Neural cell (in vitro differentiated cells): ENCODE measurements at regions not wholly inside any gene's neighbourhood (a gene's known extent, or its start where the extent isn't known, plus 50 kb on each side); places are given as distances from the start of the nearest gene placed in this dataset.

Experiments
- EZH2 ChIP-seq: fragments of 200-600, 300-800 bp; shearing (Covaris generic), sonication (generic); IDR thresholded peaks from 2 replicates; pipeline ENCODE4 v1.6.1; 2014; ENCODE audit warnings: antibody characterized with exemption, low read length, borderline replicate concordance, mild to moderate bottlenecking; ENCODE audit not compliant: insufficient read depth, poor library complexity, severe bottlenecking
- TF ChIP-seq, protein P1 (sequence below): fragments of 450-650 bp; IDR thresholded peaks from 2 replicates; pipeline ENCODE4 v1.5.1; 2014; ENCODE audit warnings: antibody characterized with exemption, mild to moderate bottlenecking, moderate library complexity; ENCODE audit not compliant: poor library complexity, severe bottlenecking

DNA sequence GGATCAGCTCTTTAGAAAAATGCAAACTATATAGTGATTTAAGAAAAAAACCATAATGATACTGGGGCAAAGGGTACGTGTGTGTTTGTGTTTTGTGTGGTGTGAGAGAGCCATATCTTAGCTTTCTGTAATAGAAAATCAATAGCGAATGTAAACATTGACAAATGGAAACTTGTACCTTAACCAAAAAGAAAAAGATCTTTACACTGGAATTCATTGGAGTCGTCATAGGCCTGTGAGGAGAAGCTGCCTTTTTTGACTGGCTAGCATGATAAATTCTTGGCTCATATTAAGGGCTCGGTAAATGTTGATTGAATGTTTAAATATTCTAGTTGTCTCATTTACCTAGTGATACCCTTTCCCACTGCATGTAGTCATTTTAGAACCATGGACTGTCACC lies 161.8 kb upstream of the ASCC3 start:
- TF ChIP-seq, protein P1, sequence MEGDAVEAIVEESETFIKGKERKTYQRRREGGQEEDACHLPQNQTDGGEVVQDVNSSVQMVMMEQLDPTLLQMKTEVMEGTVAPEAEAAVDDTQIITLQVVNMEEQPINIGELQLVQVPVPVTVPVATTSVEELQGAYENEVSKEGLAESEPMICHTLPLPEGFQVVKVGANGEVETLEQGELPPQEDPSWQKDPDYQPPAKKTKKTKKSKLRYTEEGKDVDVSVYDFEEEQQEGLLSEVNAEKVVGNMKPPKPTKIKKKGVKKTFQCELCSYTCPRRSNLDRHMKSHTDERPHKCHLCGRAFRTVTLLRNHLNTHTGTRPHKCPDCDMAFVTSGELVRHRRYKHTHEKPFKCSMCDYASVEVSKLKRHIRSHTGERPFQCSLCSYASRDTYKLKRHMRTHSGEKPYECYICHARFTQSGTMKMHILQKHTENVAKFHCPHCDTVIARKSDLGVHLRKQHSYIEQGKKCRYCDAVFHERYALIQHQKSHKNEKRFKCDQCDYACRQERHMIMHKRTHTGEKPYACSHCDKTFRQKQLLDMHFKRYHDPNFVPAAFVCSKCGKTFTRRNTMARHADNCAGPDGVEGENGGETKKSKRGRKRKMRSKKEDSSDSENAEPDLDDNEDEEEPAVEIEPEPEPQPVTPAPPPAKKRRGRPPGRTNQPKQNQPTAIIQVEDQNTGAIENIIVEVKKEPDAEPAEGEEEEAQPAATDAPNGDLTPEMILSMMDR, result no peak
- no peak for TF ChIP-seq EZH2
